ENCODE measurements at regions not wholly inside any gene's neighbourhood (a gene's known extent, or its start where the extent isn't known, plus 50 kb on each side); places are given as distances from the start of the nearest gene placed in this dataset.

- no peak for TF ChIP-seq CTCF (IDR thresholded peaks at IDR 0.05; ENCODE audit: extremely low read depth in 1 of 2, insufficient read depth in 1 of 2, low read depth in 1 of 2, low read length in 2 of 2)
- TF ChIP-seq POLR2AphosphoS5 (IDR thresholded peaks at IDR 0.05; ENCODE audit: insufficient read depth, low read depth, low read length) = no peak
- no peak for TF ChIP-seq EZH2 (IDR thresholded peaks at IDR 0.05; ENCODE audit: borderline replicate concordance, low read depth, low read length, severe bottlenecking)
- TF ChIP-seq POLR2A (IDR thresholded peaks at IDR 0.05; ENCODE audit: low read depth, low read length) = no peak
- TF ChIP-seq JUN (IDR thresholded peaks at IDR 0.05; ENCODE audit: borderline replicate concordance, insufficient read depth, insufficient read length, low read depth) = no peak
- no peak for TF ChIP-seq MYC (IDR thresholded peaks at IDR 0.05; ENCODE audit: low read depth, low read length)
These were observed 88.5 kb upstream of the TRPM3 start for GRCh38 chr9:71209890-71210289.

All from endothelial cell of umbilical vein (primary cell).